ENCODE measurements at regions not wholly inside any gene's neighbourhood (a gene's known extent, or its start where the extent isn't known, plus 50 kb on each side); places are given as distances from the start of the nearest gene placed in this dataset.

- no peak for TF ChIP-seq CTCF (IDR thresholded peaks at IDR 0.05; ENCODE audit: insufficient read depth in 1 of 2, low read depth in 1 of 2, low read length in 1 of 2, severe bottlenecking in 1 of 2, unreplicated experiment in 1 of 2)
- intact Hi-C loops (cut with micrococcal nuclease; ENCODE audit: unreplicated experiment), result no loop called here
Observed at GRCh38 chr4:152165846-152166245, 370.0 kb downstream of the FBXW7 start.

GRCh38 chr4:152165146-152165545, 370.7 kb downstream of the FBXW7 start:
- Histone ChIP-seq H3K4me1 (no peaks in the 10 kb centered on the region), H3K27me3 (replicated peaks; ENCODE audit: control insufficient read depth, insufficient read depth, low read length) (no peaks in the 10 kb centered on the region), H3K4me3 (ENCODE audit: low read depth, low read length) (no peak overlapping the region), H3K9me3 (no peaks in the 10 kb centered on the region), H3K36me3 (ENCODE audit: control insufficient read depth, insufficient read depth, low read length) (no peaks in the 10 kb centered on the region)
- BruUV-seq (replicated peaks), result no TSS peak
- DNase-seq, result no peak
- H3K27ac Mint-ChIP-seq (ENCODE audit: unreplicated experiment), result no peak overlapping the region
- ChIA-PET CTCF (no interaction called here), POLR2A (no interaction called here)
- H3K4me3 Mint-ChIP-seq (ENCODE audit: unreplicated experiment), result no peak overlapping the region
- H3K27me3 Mint-ChIP-seq (ENCODE audit: insufficient read depth, unreplicated experiment), result peaks cover 3% of the 10 kb centered on the region
- H3K36me3 Mint-ChIP-seq (ENCODE audit: insufficient read depth, unreplicated experiment), result no peaks in the 10 kb centered on the region
- no peaks in the 10 kb centered on the region for H3K9me3 Mint-ChIP-seq (ENCODE audit: unreplicated experiment)
- intact Hi-C loops (cut with micrococcal nuclease; ENCODE audit: unreplicated experiment), result no loop called here
- H3K4me1 Mint-ChIP-seq (ENCODE audit: low read depth, unreplicated experiment), result no peaks in the 10 kb centered on the region
- TF ChIP-seq CTCF (IDR thresholded peaks at IDR 0.05; ENCODE audit: insufficient read depth in 1 of 2, low read depth in 1 of 2, low read length in 1 of 2, severe bottlenecking in 1 of 2, unreplicated experiment in 1 of 2), result no peak

More at GRCh38 chr4:152165846-152166245, 370.0 kb downstream of the FBXW7 start:
- no peak overlapping the region for H3K4me3 ChIP-seq (ENCODE audit: low read depth, low read length)
- H3K9me3 ChIP-seq, result no peaks in the 10 kb centered on the region
- no peaks in the 10 kb centered on the region for H3K36me3 Mint-ChIP-seq (ENCODE audit: insufficient read depth, unreplicated experiment)
- H3K4me1 ChIP-seq, result no peaks in the 10 kb centered on the region
- peaks cover 3% of the 10 kb centered on the region for H3K27me3 Mint-ChIP-seq (ENCODE audit: insufficient read depth, unreplicated experiment)
- no peak for DNase-seq
- POLR2A ChIA-PET, result no interaction called here
- no peaks in the 10 kb centered on the region for H3K4me1 Mint-ChIP-seq (ENCODE audit: low read depth, unreplicated experiment)
- CTCF ChIA-PET, result no interaction called here
- H3K27ac Mint-ChIP-seq (ENCODE audit: unreplicated experiment), result no peak overlapping the region
- no peaks in the 10 kb centered on the region for H3K9me3 Mint-ChIP-seq (ENCODE audit: unreplicated experiment)
- BruUV-seq (replicated peaks), result no TSS peak
- no peak overlapping the region for H3K4me3 Mint-ChIP-seq (ENCODE audit: unreplicated experiment)
- no peaks in the 10 kb centered on the region for H3K27me3 ChIP-seq (replicated peaks; ENCODE audit: control insufficient read depth, insufficient read depth, low read length)
- no peaks in the 10 kb centered on the region for H3K36me3 ChIP-seq (ENCODE audit: control insufficient read depth, insufficient read depth, low read length)

GRCh38 chr4:152164561-152164960, 371.3 kb downstream of the FBXW7 start:
- no peaks in the 10 kb centered on the region for H3K36me3 Mint-ChIP-seq (ENCODE audit: insufficient read depth, unreplicated experiment)
- BruUV-seq (replicated peaks), result no TSS peak
- intact Hi-C loops (cut with micrococcal nuclease; ENCODE audit: unreplicated experiment), result no loop called here
- ChIA-PET POLR2A (no interaction called here), CTCF (no interaction called here)
- H3K27me3 Mint-ChIP-seq (ENCODE audit: insufficient read depth, unreplicated experiment), result peaks cover 3% of the 10 kb centered on the region
- H3K36me3 ChIP-seq (ENCODE audit: control insufficient read depth, insufficient read depth, low read length), result no peaks in the 10 kb centered on the region
- TF ChIP-seq CTCF (IDR thresholded peaks at IDR 0.05; ENCODE audit: insufficient read depth in 1 of 2, low read depth in 1 of 2, low read length in 1 of 2, severe bottlenecking in 1 of 2, unreplicated experiment in 1 of 2), result no peak
- no peaks in the 10 kb centered on the region for H3K4me1 ChIP-seq
- no peaks in the 10 kb centered on the region for H3K4me1 Mint-ChIP-seq (ENCODE audit: low read depth, unreplicated experiment)
- no peaks in the 10 kb centered on the region for H3K9me3 ChIP-seq
- no peak overlapping the region for H3K4me3 ChIP-seq (ENCODE audit: low read depth, low read length)
- no peak overlapping the region for H3K4me3 Mint-ChIP-seq (ENCODE audit: unreplicated experiment)
- no peaks in the 10 kb centered on the region for H3K27me3 ChIP-seq (replicated peaks; ENCODE audit: control insufficient read depth, insufficient read depth, low read length)
- no peaks in the 10 kb centered on the region for H3K9me3 Mint-ChIP-seq (ENCODE audit: unreplicated experiment)
- peak; percentile 33 to 39 for DNase-seq
- no peak overlapping the region for H3K27ac Mint-ChIP-seq (ENCODE audit: unreplicated experiment)

Data from Caco-2 (cell line).